GM12874 (cell line): ENCODE measurements at regions not wholly inside any gene's neighbourhood (a gene's known extent, or its start where the extent isn't known, plus 50 kb on each side); places are given as distances from the start of the nearest gene placed in this dataset.

Experiments
- TF ChIP-seq, protein P1 (sequence below): IDR thresholded peaks from 2 replicates; pipeline ENCODE4 v1.5.1; 2011; ENCODE audit warnings: low read depth, mild to moderate bottlenecking, control low read depth, low read length, moderate library complexity; ENCODE audit not compliant: insufficient read depth

DNA sequence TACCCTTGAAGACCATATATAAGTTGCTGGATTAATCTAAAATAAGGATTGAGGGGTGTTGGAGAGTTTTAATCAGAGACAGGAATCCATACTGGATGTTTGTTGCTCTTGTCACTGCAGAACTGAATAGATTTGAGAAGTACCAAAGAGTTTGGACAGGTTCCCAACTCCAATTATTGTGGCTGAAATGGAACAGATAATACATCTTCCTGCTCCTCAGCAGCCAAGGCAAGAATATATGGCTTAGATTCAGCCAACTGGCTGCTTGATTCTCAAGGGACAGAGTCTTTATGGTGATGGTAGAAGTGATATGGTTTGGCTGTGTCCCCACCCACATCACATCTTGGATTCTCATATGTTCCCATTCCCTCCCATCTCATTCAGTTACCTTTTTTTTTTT, 97.0 kb upstream of the PDHA2 start:
- TF ChIP-seq, protein P1, sequence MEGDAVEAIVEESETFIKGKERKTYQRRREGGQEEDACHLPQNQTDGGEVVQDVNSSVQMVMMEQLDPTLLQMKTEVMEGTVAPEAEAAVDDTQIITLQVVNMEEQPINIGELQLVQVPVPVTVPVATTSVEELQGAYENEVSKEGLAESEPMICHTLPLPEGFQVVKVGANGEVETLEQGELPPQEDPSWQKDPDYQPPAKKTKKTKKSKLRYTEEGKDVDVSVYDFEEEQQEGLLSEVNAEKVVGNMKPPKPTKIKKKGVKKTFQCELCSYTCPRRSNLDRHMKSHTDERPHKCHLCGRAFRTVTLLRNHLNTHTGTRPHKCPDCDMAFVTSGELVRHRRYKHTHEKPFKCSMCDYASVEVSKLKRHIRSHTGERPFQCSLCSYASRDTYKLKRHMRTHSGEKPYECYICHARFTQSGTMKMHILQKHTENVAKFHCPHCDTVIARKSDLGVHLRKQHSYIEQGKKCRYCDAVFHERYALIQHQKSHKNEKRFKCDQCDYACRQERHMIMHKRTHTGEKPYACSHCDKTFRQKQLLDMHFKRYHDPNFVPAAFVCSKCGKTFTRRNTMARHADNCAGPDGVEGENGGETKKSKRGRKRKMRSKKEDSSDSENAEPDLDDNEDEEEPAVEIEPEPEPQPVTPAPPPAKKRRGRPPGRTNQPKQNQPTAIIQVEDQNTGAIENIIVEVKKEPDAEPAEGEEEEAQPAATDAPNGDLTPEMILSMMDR, result no peak

DNA sequence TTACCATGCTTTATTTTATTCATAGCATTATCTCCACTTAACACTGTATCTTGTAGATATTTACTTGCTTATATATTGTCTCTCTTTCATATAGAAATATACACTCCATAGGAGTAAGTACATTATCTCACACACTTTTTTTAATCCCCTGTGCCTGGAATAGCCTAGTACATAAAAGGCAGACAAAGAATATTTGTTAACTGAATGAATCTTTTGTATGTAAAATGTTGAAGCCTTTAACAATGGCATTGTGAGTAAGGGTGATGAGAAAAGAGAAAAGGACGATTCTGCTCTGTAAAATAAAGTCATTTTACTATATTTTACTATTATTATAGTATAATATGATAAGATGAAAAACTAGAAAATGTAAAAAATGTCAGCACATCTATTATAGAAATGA, 97.7 kb upstream of the PDHA2 start:
- TF ChIP-seq, protein P1, result no peak

DNA sequence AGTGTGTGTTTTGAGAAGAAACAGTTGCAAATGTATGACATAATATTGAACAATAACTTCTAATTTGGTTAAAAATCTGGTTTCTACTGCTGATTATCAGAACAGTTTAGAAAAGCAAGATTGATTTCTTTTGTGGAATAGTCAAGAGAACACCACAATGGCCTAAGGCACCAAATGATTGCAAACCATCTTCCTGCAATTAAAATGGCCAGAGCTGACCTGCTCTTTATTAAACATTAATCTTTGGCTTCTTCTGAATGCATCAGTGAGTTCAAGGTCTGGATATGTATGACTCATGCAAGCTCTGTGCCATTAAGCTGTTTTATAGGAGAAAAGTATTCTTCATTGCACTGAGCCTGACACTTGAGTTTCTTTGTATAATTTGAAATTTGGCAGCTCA, 107.8 kb upstream of the PDHA2 start:
- TF ChIP-seq, protein P1, result no peak

DNA sequence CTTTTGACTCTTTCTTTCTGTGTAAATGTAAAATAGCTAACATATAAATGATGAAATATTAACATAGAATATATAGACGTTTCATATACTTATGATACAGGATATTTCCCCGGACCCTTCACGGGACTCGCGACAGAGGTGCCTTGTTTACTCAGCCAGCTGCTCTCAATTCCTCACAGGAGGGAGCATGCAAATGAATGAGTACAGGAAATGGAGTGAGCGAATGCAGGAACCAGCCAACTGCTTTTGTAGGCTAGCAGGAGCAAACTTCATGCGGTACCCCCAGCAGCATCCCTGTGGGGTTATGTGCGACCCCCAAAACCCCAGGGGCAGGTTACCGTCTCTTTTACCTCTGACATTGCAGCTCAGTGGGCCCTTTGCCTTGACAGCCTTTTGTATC, 110.3 kb upstream of the PDHA2 start:
- TF ChIP-seq, protein P1, result no peak

DNA sequence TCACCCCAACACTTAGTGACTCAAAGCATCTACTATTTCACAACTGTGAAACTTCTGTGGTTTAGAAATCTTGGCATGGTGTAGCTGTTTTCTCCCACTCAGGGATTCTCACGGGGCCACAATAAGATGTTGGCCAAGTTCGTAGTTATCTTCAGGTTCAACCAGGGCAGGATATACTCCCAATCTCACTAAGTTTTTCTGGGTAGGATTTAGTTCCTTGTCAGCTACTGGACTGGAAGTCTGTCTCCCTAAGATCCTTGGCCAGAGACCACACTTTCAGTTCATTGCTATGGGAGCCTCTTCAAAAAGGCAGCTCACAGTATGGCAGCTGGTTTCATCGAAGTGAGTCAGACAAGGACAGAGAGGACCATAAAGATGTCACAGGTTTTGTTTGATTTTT, 111.7 kb upstream of the PDHA2 start:
- TF ChIP-seq, protein P1, result no peak

DNA sequence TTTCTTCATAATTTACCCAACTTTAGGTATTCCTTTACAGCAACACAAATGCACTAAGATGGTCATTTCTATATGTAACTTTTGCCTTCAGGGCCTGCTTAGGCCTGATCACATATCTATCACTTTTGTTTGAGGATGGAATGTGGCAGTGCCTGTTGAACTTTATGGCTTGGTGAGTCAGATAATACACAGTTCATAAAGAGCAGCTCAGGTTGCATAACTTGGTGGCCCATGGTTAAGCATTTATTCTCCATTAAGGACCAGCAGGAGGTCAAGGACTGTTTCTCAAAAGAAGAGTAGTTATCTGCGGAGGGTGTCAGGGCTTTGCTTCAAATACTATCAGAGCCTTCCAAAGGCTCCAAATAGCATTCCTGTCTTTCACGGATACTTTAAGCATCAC, 124.1 kb upstream of the PDHA2 start:
- TF ChIP-seq, protein P1, result no peak

DNA sequence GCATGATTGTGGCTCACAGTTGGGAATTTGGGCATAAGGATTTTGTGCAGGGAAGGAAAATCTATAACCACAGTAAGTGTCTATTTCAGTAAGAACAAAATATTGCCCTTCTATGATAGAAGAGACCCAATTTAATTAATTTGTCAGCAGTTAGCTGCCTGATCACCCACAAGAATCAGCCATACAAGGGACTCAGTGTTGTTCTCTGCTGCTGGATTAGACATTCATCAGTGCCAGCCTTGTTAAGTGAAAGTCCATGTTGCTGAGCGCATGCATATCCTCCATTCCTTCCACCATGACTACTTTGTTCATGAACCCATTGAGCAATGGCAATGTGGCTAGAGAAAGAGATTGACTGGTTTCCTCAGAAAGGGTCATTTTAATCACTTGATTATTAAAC, 125.3 kb upstream of the PDHA2 start:
- TF ChIP-seq, protein P1, result no peak

DNA sequence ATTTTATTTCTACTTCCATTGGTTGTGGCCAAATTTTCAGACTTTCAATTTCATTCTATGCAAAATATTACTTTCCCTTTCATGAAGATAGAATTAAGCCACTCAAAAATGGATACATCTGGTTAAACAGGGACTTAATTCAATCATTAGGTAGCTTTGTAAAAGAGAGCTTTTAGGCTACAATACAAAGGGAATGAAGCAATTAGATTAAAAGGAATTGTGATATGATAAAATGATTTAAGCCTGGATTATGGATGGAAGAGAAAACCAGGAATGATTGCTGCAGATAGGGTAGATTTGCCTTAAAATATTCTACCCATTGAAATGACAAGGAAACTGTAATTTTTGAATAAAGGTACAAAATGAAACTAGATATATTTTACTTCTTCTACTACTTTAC, 134.6 kb upstream of the PDHA2 start:
- TF ChIP-seq, protein P1, result no peak
